ENCODE measurements at regions not wholly inside any gene's neighbourhood (a gene's known extent, or its start where the extent isn't known, plus 50 kb on each side); places are given as distances from the start of the nearest gene placed in this dataset.

- no peaks in the 10 kb centered on the region for H3K36me3 ChIP-seq (ENCODE audit: low read depth, missing control alignments)
- no peaks in the 10 kb centered on the region for H3K9me3 ChIP-seq
- no peak for DNase-seq
- no peak overlapping the region for H3K4me3 ChIP-seq
- TF ChIP-seq CTCF (IDR thresholded peaks at IDR 0.05) (no peak), POLR2A (IDR thresholded peaks at IDR 0.05) (no peak)
- intact Hi-C loops (cut with DNase I; ENCODE audit: low total_unique reads) = no loop called here
- H3K27ac ChIP-seq = no peak overlapping the region
- H3K4me1 ChIP-seq = no peaks in the 10 kb centered on the region
- no peaks in the 10 kb centered on the region for H3K27me3 ChIP-seq
- 81 to 89% methylated on average over 1 of the region's 1 CpG for WGBS, 2 donors
Measured at GRCh38 chr3:87626546-87626945, 350.2 kb upstream of the POU1F1 start.

GRCh38 chr3:87625876-87626275 lies 349.5 kb upstream of the POU1F1 start:
- Histone ChIP-seq H3K27me3 (no peaks in the 10 kb centered on the region), H3K27ac (no peak overlapping the region), H3K9me3 (no peaks in the 10 kb centered on the region), H3K36me3 (ENCODE audit: low read depth, missing control alignments) (no peaks in the 10 kb centered on the region), H3K4me3 (no peak overlapping the region), H3K4me1 (no peaks in the 10 kb centered on the region)
- TF ChIP-seq CTCF (IDR thresholded peaks at IDR 0.05) (no peak), POLR2A (IDR thresholded peaks at IDR 0.05) (no peak)
- 84 to 88% methylated on average over 2 of the region's 2 CpGs for WGBS, 2 donors
- intact Hi-C loops (cut with DNase I; ENCODE audit: low total_unique reads) = no loop called here
- DNase-seq = no peak

GRCh38 chr3:87624860-87625259 lies 348.5 kb upstream of the POU1F1 start:
- Histone ChIP-seq H3K4me1 (no peaks in the 10 kb centered on the region), H3K27me3 (no peaks in the 10 kb centered on the region), H3K9me3 (no peaks in the 10 kb centered on the region), H3K4me3 (no peak overlapping the region), H3K27ac (no peak overlapping the region), H3K36me3 (ENCODE audit: low read depth, missing control alignments) (no peaks in the 10 kb centered on the region)
- DNase-seq = no peak
- TF ChIP-seq POLR2A (IDR thresholded peaks at IDR 0.05) (no peak), CTCF (IDR thresholded peaks at IDR 0.05) (no peak)
- intact Hi-C loops (cut with DNase I; ENCODE audit: low total_unique reads) = no loop called here
- 75 to 92% methylated on average over 2 of the region's 2 CpGs for WGBS, 2 donors

- no peak for DNase-seq
- Histone ChIP-seq H3K9me3 (no peaks in the 10 kb centered on the region), H3K27ac (no peak overlapping the region), H3K4me1 (no peaks in the 10 kb centered on the region), H3K36me3 (ENCODE audit: low read depth, missing control alignments) (no peaks in the 10 kb centered on the region), H3K27me3 (no peaks in the 10 kb centered on the region), H3K4me3 (no peak overlapping the region)
- 77 to 82% methylated on average over 1 of the region's 1 CpG for WGBS, 2 donors
- intact Hi-C loops (cut with DNase I; ENCODE audit: low total_unique reads) = no loop called here
- TF ChIP-seq CTCF (IDR thresholded peaks at IDR 0.05) (no peak), POLR2A (IDR thresholded peaks at IDR 0.05) (no peak)
Measured at GRCh38 chr3:87621667-87622066, 345.3 kb upstream of the POU1F1 start.

GRCh38 chr3:87615506-87615905 lies 339.1 kb upstream of the POU1F1 start:
- 74 to 79% methylated on average over 4 of the region's 4 CpGs for WGBS, 2 donors
- H3K4me1 ChIP-seq = no peaks in the 10 kb centered on the region
- H3K9me3 ChIP-seq = no peaks in the 10 kb centered on the region
- TF ChIP-seq POLR2A (IDR thresholded peaks at IDR 0.05) (no peak), CTCF (IDR thresholded peaks at IDR 0.05) (no peak)
- intact Hi-C loops (cut with DNase I; ENCODE audit: low total_unique reads) = no loop called here
- H3K4me3 ChIP-seq = no peak overlapping the region
- H3K27me3 ChIP-seq = no peaks in the 10 kb centered on the region
- no peaks in the 10 kb centered on the region for H3K36me3 ChIP-seq (ENCODE audit: low read depth, missing control alignments)
- H3K27ac ChIP-seq = no peak overlapping the region
- no peak for DNase-seq
